ENCODE measurements at regions not wholly inside any gene's neighbourhood (a gene's known extent, or its start where the extent isn't known, plus 50 kb on each side); places are given as distances from the start of the nearest gene placed in this dataset.

DNA sequence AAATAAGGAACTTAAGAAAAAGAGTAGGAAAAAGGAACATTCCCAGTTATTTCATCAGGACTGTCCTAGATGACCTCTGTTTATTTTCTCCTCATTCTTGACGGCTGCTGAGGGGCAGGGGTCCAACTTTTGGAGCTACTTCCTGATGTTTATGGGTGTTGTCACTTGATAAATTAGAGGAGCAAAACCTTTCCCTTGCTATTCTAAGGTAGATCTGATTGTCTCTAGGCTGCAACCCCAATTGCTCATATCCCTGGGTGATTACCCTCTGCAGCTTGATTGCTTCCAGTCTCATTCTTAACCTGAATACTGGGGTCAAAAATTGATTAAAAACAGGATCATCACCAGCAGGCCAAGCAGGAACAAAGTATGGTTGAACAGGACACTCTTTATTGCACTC, 311.0 kb upstream of the NDN start:
- CTCF ChIA-PET = no interaction called here
- SMC1A ChIA-PET (ENCODE audit: uncharacterized antibody, unreplicated experiment) = no interaction called here
- POLR2A ChIA-PET = no interaction called here

DNA sequence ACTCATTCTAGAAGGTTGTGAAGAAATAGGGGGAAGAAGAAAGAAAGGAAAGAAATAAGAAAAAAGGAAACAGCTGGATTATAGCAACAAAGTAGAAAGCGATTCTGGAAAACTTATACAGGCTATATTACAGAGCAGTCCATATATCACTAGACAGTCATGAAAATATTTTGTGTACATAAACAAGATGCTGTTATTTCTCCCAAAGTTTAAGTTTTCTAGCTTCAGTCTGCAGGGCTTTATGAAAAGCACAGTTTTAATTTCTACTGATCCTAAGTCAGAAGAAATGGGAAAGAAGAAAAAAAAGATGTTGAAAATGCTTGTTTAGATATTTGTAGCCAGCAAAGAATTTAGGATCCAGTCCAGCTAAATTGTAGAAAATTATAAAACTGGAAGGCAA, 321.4 kb upstream of the NDN start:
- ChIA-PET RAD21 (ENCODE audit: unreplicated experiment) (no interaction called here), POLR2A (no interaction called here), CTCF (no interaction called here), SMC1A (ENCODE audit: uncharacterized antibody, unreplicated experiment) (no interaction called here)
- Histone ChIP-seq H3K9me3 (replicated peaks; ENCODE audit: control insufficient read depth, insufficient read depth, low read length) (no peaks in the 10 kb centered on the region), H3K79me2 (ENCODE audit: control insufficient read depth, insufficient read depth, low read length) (no peaks in the 10 kb centered on the region), H3K27me3 (replicated peaks in 1 of 2; ENCODE audit: control insufficient read depth in 2 of 2, insufficient read depth in 2 of 2, low read length in 1 of 2) (no peaks in the 10 kb centered on the region), H3K4me3 (no peak overlapping the region), H3K4me1 (ENCODE audit: control insufficient read depth, insufficient read depth, low read length) (no peaks in the 10 kb centered on the region), H4K20me1 (ENCODE audit: control insufficient read depth, insufficient read depth) (no peaks in the 10 kb centered on the region), H3K36me3 (ENCODE audit: control insufficient read depth in 2 of 2, insufficient read depth in 2 of 2, low read length in 1 of 2) (no peaks in the 10 kb centered on the region), H3K27ac (ENCODE audit: control insufficient read depth, insufficient read depth) (no peak overlapping the region), H3K9ac (ENCODE audit: control insufficient read depth, insufficient read depth, low read length) (no peak overlapping the region), H3K4me2 (ENCODE audit: control insufficient read depth, insufficient read depth) (no peak overlapping the region), H2AFZ (ENCODE audit: control insufficient read depth, low read depth, low read length) (no peak overlapping the region)
- 26% methylated on average over 1 of the region's 1 CpG for WGBS (ENCODE audit: insufficient coverage, insufficient replicate concordance, low lambda C conversion rate, missing lambda C conversion rate)
- in situ Hi-C loops (cut with MboI) = no loop called here
- ATAC-seq (no peak), DNase-seq (ENCODE audit: low read depth, low spot score) (no peak), FAIRE-seq (no peak)
- intact Hi-C loops (cut with micrococcal nuclease; ENCODE audit: unreplicated experiment) = no loop called here
- BruUV-seq (replicated peaks) = no TSS peak
- no peak for TF ChIP-seq BHLHE40 (IDR thresholded peaks at IDR 0.05; ENCODE audit: borderline replicate concordance in 1 of 2, low read depth in 2 of 2, low read length in 1 of 2)
- TF ChIP-seq NFYA (IDR thresholded peaks at IDR 0.05; ENCODE audit: borderline replicate concordance, low read depth, low read length) = no peak
- no peak for TF ChIP-seq CHD4 (IDR thresholded peaks at IDR 0.05)

More for the DNA sequence above, 311.0 kb upstream of the NDN start:
- Histone ChIP-seq H2AFZ (ENCODE audit: control insufficient read depth, low read depth, low read length) (no peak overlapping the region), H3K79me2 (ENCODE audit: control insufficient read depth, insufficient read depth, low read length) (no peaks in the 10 kb centered on the region), H3K4me2 (ENCODE audit: control insufficient read depth, insufficient read depth) (no peak overlapping the region), H3K9ac (ENCODE audit: control insufficient read depth, insufficient read depth, low read length) (no peak overlapping the region), H3K9me3 (replicated peaks; ENCODE audit: control insufficient read depth, insufficient read depth, low read length) (no peaks in the 10 kb centered on the region; the same call in 2 of the 3 replicates), H3K4me1 (ENCODE audit: control insufficient read depth, insufficient read depth, low read length) (no peaks in the 10 kb centered on the region), H3K27ac (ENCODE audit: control insufficient read depth, insufficient read depth) (no peak overlapping the region), H4K20me1 (ENCODE audit: control insufficient read depth, insufficient read depth) (no peaks in the 10 kb centered on the region), H3K27me3 (replicated peaks in 1 of 2; ENCODE audit: control insufficient read depth in 2 of 2, insufficient read depth in 2 of 2, low read length in 1 of 2) (no peaks in the 10 kb centered on the region), H3K36me3 (ENCODE audit: control insufficient read depth in 2 of 2, insufficient read depth in 2 of 2, low read length in 1 of 2) (no peaks in the 10 kb centered on the region), H3K4me3 (no peak overlapping the region)
- ATAC-seq (no peak), DNase-seq (ENCODE audit: low read depth, low spot score) (no peak), FAIRE-seq (no peak)
- TF ChIP-seq NFYB (IDR thresholded peaks at IDR 0.05; ENCODE audit: insufficient read depth, low read depth, low read length) (no peak), GATAD2B (conservative IDR thresholded peaks at IDR 0.05; ENCODE audit: low read depth) (no peak), BMI1 (IDR thresholded peaks at IDR 0.05; ENCODE audit: borderline replicate concordance) (no peak), CREM (IDR thresholded peaks at IDR 0.05; ENCODE audit: low read depth) (no peak), ZNF217 (IDR thresholded peaks at IDR 0.05) (no peak)
- intact Hi-C loops (cut with micrococcal nuclease; ENCODE audit: unreplicated experiment) = no loop called here
- no TSS peak for BruUV-seq (replicated peaks)
- in situ Hi-C loops (cut with MboI) = no loop called here
- 6% methylated on average over 1 of the region's 1 CpG for WGBS (ENCODE audit: insufficient coverage, insufficient replicate concordance, low lambda C conversion rate, missing lambda C conversion rate)
- RAD21 ChIA-PET (ENCODE audit: unreplicated experiment) = no interaction called here

Measured in GM12878 (cell line).